Activated B cell treated with CpG ODN at 0.5 μM for 24 hours (primary cell): ENCODE measurements at regions not wholly inside any gene's neighbourhood (a gene's known extent, or its start where the extent isn't known, plus 50 kb on each side); places are given as distances from the start of the nearest gene placed in this dataset.
"Not testable (repeated sequence)": the region's sequence is repeated elsewhere in the genome, so short reads cannot be mapped to it uniquely, and the experiment has no call there.

Experiments
- ATAC-seq: fragments of 200-7000 bp; cut with Tn5 transposase; one replicate; pipeline ENCODE4 v1.10.0; 2021; ENCODE audit warnings: low read depth, mild to moderate bottlenecking, moderate library complexity
- CTCF ChIA-PET: fragments of 350-600 bp; sonication (Branson Sonifier 250); formaldehyde crosslinking; loops from one replicate; lab custom pipeline; 2021; ENCODE audit warnings: antibody characterized with exemption; lab: Charles Lee
- POLR2A ChIA-PET: fragments of 350-600 bp; sonication (Branson Sonifier 250); formaldehyde crosslinking; loops from one replicate; lab custom pipeline; 2021; ENCODE audit warnings: antibody characterized with exemption; lab: Charles Lee
- DNase-seq: peaks from one replicate; pipeline ENCODE4 v3.0.0; 2022
- H3K27ac Mint-ChIP-seq: one replicate; pipeline ENCODE4 v1.8.0; 2020; ENCODE audit warnings: mixed read lengths
- H3K27me3 Mint-ChIP-seq: one replicate; pipeline ENCODE4 v1.8.0; 2021; ENCODE audit warnings: mixed read lengths
- H3K36me3 Mint-ChIP-seq: one replicate; pipeline ENCODE4 v1.8.0; 2021; ENCODE audit warnings: low read depth, mixed read lengths
- H3K4me1 Mint-ChIP-seq: one replicate; pipeline ENCODE4 v1.8.0; 2021; ENCODE audit warnings: mixed read lengths
- H3K4me3 Mint-ChIP-seq: one replicate; pipeline ENCODE4 v1.8.0; 2020; ENCODE audit warnings: mild to moderate bottlenecking, mixed read lengths
- H3K9me3 Mint-ChIP-seq: one replicate; pipeline ENCODE4 v1.8.0; 2020; ENCODE audit warnings: mixed read lengths
- intact Hi-C: fragments of 100-400 bp; cut with micrococcal nuclease; formaldehyde crosslinking; loops from one replicate; pipeline ENCODE4 v1.15.1; 2024
- TF ChIP-seq, protein P1 (sequence below): fragments of 200-600 bp; IDR thresholded peaks from one replicate; pipeline ENCODE4 v1.8.0; 2022; ENCODE audit warnings: antibody characterized with exemption, mild to moderate bottlenecking

DNA sequence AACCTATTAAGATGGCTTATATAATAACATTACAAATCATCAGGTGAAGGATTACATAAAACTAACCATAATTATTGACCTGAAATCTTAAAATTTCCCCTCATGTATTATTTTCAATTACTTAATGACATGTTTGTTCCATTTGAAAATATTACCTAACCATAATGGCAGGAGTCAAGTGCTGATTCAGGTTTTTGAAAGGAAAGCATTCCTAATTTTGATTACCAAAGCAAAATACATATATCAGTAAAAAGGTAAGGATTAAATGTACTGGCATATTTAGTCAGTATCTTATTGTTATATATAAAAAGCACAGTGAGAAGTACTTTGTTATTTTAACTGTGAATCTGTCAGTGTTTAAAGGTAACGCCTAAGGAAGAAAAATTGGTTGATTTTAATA lies 960.0 kb upstream of the CNTN5 start:
- Mint-ChIP-seq H3K27ac (no peak overlapping the region), H3K9me3 (peaks cover 6% of the 10 kb centered on the region), H3K36me3 (no peaks in the 10 kb centered on the region), H3K27me3 (no peaks in the 10 kb centered on the region), H3K4me3 (no peak overlapping the region), H3K4me1 (no peaks in the 10 kb centered on the region)
- ChIA-PET CTCF (no interaction called here), POLR2A (no interaction called here)
- DNase-seq (no peak), ATAC-seq (no peak)
- TF ChIP-seq, protein P1, sequence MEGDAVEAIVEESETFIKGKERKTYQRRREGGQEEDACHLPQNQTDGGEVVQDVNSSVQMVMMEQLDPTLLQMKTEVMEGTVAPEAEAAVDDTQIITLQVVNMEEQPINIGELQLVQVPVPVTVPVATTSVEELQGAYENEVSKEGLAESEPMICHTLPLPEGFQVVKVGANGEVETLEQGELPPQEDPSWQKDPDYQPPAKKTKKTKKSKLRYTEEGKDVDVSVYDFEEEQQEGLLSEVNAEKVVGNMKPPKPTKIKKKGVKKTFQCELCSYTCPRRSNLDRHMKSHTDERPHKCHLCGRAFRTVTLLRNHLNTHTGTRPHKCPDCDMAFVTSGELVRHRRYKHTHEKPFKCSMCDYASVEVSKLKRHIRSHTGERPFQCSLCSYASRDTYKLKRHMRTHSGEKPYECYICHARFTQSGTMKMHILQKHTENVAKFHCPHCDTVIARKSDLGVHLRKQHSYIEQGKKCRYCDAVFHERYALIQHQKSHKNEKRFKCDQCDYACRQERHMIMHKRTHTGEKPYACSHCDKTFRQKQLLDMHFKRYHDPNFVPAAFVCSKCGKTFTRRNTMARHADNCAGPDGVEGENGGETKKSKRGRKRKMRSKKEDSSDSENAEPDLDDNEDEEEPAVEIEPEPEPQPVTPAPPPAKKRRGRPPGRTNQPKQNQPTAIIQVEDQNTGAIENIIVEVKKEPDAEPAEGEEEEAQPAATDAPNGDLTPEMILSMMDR, result no peak
- intact Hi-C loops, result no loop called here

DNA sequence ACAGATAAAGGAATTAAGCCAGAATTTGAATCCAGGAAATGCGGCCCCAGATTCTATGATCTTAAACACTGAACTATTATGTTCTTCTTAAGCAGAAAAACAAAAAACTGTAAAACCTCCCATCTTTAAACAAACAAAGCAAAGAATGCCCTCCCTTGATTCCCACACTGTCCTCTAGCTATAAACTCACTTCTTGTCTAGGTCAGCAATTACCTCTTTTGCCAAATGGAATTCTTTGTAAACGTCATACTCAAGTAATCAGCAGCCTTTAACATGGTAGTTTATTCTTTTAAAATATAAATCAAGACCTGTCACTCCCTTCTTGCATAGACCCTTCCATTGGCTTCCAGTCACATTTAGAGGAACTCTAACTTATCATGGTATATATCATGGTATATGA lies 958.9 kb upstream of the CNTN5 start:
- no peak for ATAC-seq
- Mint-ChIP-seq H3K36me3 (no peaks in the 10 kb centered on the region), H3K4me3 (no peak overlapping the region), H3K4me1 (no peaks in the 10 kb centered on the region), H3K9me3 (peaks cover 9% of the 10 kb centered on the region), H3K27ac (no peak overlapping the region), H3K27me3 (no peaks in the 10 kb centered on the region)
- intact Hi-C loops, result no loop called here
- TF ChIP-seq, protein P1, result no peak
- DNase-seq, result no peak
- POLR2A ChIA-PET, result no interaction called here
- CTCF ChIA-PET, result no interaction called here

DNA sequence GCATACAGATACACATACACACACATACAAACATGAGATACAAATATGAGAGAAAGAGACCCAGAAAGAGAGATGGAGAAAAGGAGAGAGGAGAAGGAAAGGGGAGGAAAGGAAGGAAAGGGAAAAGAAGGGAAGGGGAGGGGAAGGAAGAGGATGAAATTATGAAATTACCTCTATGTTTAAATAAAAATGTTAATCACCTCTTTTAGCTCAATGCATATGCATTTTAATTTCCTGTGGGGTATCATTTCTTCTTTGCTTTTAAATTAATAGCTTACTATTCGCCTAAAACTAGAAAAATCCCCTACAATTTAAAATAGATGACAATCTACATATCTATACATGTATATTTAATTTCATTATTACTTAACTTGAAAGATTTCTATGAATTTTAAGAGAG lies 958.0 kb upstream of the CNTN5 start:
- Mint-ChIP-seq H3K27ac (no peak overlapping the region), H3K4me1 (no peaks in the 10 kb centered on the region), H3K27me3 (no peaks in the 10 kb centered on the region), H3K9me3 (peaks cover 9% of the 10 kb centered on the region), H3K4me3 (no peak overlapping the region), H3K36me3 (no peaks in the 10 kb centered on the region)
- DNase-seq, result no peak
- ChIA-PET CTCF (no interaction called here), POLR2A (no interaction called here)
- intact Hi-C loops, result no loop called here
- ATAC-seq, result no peak
- TF ChIP-seq, protein P1, result no peak

DNA sequence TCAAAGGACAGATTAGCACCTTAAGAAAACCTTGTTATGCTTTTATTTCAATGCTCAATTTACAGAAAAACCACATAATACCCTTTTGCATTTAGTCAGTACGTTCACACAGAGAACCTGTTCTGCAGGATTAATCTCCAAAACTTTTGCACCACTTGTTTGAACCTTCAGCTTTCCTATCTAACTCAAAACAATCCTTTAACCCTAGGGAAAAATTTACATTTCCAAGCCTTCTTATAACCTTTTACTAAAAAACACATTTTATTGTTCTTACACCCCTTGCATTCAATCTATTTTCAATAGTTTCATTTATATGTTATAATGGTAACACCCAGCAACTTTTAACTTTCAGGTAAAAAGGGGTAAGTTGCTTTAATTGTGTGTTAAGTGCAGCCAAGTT lies 952.5 kb upstream of the CNTN5 start:
- ChIA-PET CTCF (no interaction called here), POLR2A (no interaction called here)
- H3K4me3 Mint-ChIP-seq, result no peak overlapping the region
- intact Hi-C loops, result no loop called here
- H3K4me1 Mint-ChIP-seq, result no peaks in the 10 kb centered on the region
- no peaks in the 10 kb centered on the region for H3K27me3 Mint-ChIP-seq
- TF ChIP-seq, protein P1, result no peak
- ATAC-seq (no peak), DNase-seq (no peak)
- peaks cover 5% of the 10 kb centered on the region for H3K9me3 Mint-ChIP-seq
- no peaks in the 10 kb centered on the region for H3K36me3 Mint-ChIP-seq
- no peak overlapping the region for H3K27ac Mint-ChIP-seq

DNA sequence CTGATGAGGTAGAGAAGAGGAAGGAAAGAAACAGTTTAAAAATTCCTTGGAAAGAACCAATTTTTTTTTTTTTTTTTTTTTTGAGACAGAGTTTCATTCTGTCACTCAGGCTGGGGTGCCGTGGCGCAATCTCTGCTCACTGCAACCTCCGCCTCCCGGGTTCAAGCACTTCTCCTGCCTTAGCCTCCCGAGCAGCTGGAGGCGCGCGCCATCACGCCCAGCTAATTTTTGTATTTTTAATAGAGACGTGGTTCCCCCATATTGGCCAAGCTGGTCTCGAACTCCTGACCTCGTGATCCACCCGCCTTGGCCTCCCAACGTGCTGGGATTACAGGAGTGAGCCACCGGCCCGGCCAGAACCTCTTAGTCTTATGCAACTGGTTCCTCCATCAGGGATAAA lies 951.6 kb upstream of the CNTN5 start:
- H3K4me3 Mint-ChIP-seq, CTCF ChIA-PET, H3K36me3 Mint-ChIP-seq, H3K9me3 Mint-ChIP-seq, ATAC-seq, DNase-seq, intact Hi-C loops, H3K27me3 Mint-ChIP-seq, POLR2A ChIA-PET, H3K27ac Mint-ChIP-seq, H3K4me1 Mint-ChIP-seq: not testable (repeated sequence)

DNA sequence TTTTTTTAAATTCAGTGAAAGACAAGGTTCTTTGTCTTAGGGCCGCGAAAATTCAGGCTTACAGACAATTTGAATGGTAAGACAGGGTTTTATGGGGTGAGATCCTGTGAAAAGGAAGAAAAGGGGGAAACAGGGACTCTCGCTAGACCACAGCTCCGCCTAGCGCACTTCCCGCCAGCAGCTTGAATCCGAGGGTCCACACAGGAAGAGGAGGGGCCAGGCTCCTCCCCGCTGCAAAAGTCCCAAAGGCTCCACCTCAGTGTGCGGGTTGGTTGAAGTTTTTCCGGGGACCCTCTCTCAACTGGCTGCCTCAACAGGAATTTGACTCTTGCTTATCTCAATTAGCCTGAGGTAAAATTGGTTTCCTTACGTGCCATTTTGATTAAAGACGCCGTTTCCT lies 950.9 kb upstream of the CNTN5 start:
- H3K27me3 Mint-ChIP-seq, result no peaks in the 10 kb centered on the region
- ChIA-PET POLR2A (no interaction called here), CTCF (no interaction called here)
- H3K36me3 Mint-ChIP-seq, result no peaks in the 10 kb centered on the region
- H3K4me1 Mint-ChIP-seq, result no peaks in the 10 kb centered on the region
- H3K9me3 Mint-ChIP-seq, result peaks cover 5% of the 10 kb centered on the region
- H3K27ac Mint-ChIP-seq, result no peak overlapping the region
- TF ChIP-seq, protein P1, result no peak
- ATAC-seq (no peak), DNase-seq (no peak)
- intact Hi-C loops, result no loop called here
- H3K4me3 Mint-ChIP-seq, result no peak overlapping the region
